C1 segment of cervical spinal cord (tissue), 14 donors: ENCODE measurements at regions not wholly inside any gene's neighbourhood (a gene's known extent, or its start where the extent isn't known, plus 50 kb on each side); places are given as distances from the start of the nearest gene placed in this dataset.

Source experiments
- DNase-seq, 14 donors: peaks; one replicate each; lab custom pipeline; 2025; lab: John Stamatoyannopoulos, UW

- DNase-seq: no peak
Measured at GRCh38 chr3:82940124-82940523, 1178.7 kb upstream of the GBE1 start.

GRCh38 chr3:82939491-82940097 is 1178.1 kb upstream of the GBE1 start:
- no peak for DNase-seq

GRCh38 chr3:82938821-82939328 is 1177.4 kb upstream of the GBE1 start:
- DNase-seq: no peak

DNA sequence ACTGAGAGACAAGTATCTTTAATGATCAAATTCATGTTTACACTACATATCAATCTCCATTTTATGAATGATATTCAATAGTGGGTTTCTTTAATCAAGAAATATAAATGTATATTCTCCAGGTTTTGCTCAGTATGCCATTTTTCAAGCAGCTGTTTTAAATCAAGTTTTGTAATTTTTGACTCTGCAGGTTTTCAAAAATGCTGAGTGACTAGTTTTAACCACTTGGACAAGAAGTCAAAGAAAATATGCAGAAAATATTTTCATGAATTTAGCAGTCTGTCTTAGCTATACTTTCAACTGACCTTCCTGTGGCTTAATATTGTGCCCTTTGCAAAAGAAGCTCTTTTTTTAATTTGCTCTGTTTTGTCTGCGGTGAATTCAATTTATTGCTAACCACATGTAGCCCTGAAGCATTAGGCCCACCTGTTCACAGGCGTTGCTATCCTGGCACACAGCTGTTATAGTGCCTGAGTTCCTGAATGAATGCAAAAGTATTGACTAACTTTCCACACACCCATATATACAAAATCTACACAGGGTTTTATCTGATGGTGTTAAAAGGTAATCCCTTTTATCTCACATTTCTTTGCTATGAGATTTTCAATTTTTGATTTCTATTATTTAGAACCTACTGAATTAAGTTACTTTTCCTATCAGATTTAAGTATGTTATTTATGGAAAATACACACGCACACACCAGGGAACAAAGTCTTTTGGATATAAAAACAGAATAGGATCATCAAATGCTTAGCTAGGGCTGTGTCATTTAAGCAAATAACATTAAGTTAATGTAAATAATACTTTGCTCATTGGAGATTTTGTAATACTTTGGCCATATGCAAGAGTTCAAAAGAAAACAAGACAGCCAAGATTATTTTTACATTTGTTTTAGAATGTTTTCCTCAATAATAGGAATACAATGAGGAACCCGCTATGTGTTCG is 1166.1 kb upstream of the GBE1 start:
- no peak for DNase-seq

- DNase-seq: no peak
Measured at GRCh38 chr3:82891028-82891427, 1129.6 kb upstream of the GBE1 start.

GRCh38 chr3:82883072-82883471 is 1121.6 kb upstream of the GBE1 start:
- DNase-seq: no peak

GRCh38 chr3:82875401-82875800 is 1114.0 kb upstream of the GBE1 start:
- no peak for DNase-seq

- DNase-seq: no peak
Measured at GRCh38 chr3:82839871-82840270, 1078.4 kb upstream of the GBE1 start.

DNA sequence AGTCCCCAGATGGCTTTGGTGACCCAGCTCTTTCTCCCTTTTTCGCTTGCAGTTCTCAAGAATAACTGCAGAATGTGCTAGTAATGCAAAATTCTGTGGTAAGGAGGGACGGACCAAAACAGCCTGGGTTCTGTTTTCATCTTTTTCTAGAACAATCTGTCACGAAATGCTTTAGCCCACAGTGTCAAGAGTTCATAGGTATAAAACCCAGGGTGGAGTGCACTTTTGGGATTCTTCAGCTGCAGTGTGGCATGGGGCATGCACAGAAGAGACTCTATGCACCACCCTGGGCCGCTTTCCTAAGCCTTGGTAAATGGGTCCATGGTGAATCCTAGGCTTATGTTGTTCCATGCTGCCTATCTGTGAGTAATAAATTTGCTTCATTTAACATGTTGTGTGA is 1072.7 kb upstream of the GBE1 start:
- no peak for DNase-seq

DNA sequence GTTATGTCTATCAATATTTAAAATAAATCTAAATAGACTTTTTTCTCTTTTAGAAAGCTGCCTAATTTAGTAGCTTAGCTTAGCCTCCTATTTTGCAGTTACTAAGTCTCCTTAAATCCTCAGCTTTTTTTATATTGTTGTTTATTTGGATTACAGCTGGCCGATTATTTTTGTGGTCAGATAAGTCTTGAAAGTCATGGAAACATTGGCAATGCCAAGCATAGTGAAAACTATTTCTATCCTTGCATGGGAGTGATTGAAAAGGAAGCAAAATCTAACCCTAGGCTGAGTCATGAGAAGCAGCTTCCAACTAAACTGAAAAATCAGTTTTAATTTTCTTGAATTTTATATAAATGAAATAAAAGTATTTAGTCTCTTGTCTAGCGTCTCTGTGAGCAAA is 1063.0 kb upstream of the GBE1 start:
- DNase-seq: no peak

- no peak for DNase-seq
Measured at GRCh38 chr3:82816086-82816485, 1054.6 kb upstream of the GBE1 start.

- DNase-seq: no peak
Measured at GRCh38 chr3:82815417-82816058, 1054.1 kb upstream of the GBE1 start.

DNA sequence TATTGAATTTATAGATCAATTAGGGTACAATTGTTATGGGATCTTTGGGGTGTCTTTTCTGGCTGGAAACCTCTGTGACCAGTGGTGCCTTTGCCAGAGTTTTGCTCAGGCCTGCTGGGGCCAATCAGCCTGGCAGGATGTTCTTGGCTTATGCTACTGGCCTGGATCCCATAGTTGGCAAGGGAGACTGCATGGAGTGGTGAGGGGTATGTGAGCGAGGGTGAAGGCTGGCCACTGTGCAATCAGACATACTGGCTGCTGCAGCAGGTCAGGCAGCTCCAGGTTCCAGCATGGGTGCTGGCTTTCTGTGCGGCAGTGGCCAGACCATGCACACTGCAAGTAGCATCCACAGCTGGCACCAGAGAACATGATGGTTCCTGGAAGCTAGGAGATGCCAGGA is 1053.2 kb upstream of the GBE1 start:
- no peak for DNase-seq

DNA sequence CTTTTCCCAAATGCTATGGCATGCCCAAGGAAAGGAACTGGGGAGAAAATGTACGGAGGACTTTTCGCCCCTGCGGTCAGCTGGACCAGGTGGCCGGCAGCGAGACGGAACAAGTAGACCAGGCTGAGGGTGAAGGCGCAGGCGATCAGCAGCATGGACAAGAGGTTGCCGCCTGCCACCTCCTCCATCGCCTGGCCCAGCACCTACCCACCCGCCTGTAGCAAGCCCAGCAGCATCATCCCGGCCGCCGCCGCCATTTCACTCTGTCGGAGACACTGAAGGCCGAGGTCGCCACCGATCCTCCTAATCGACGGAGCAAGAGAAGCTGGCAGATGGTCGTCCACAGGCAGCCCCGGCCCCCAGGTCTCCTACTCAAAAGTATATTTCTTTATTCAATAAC is 1046.3 kb upstream of the GBE1 start:
- no peak for DNase-seq

- DNase-seq: no peak
Measured at GRCh38 chr3:82802501-82802900, 1041.1 kb upstream of the GBE1 start.

GRCh38 chr3:82800248-82800647 is 1038.8 kb upstream of the GBE1 start:
- DNase-seq: no peak

- no peak for DNase-seq
Measured at GRCh38 chr3:82796765-82797164, 1035.3 kb upstream of the GBE1 start.

GRCh38 chr3:82791241-82791640 is 1029.8 kb upstream of the GBE1 start:
- no peak for DNase-seq

- no peak for DNase-seq
Measured at GRCh38 chr3:82790307-82791097, 1029.1 kb upstream of the GBE1 start.

DNA sequence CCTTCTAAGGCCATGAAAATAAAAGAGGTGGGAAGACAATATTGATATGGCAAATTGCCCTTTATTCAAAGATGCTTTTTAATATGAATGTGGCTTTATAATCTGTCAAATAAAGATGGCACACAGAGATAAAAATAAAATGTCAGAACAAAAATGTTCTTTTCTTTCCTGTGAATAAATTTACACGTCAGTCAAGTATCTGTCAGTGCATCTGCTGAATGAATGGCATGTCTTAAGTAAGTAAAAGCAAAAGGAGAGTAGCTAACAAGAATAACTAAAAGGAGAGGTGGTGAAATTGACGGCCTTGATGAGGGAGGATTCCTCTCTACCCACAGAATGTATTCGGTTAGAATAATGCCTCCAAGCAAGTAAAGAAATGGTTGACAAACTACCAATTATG is 1021.7 kb upstream of the GBE1 start:
- no peak for DNase-seq

- DNase-seq: no peak
Measured at GRCh38 chr3:82773207-82773606, 1011.8 kb upstream of the GBE1 start.

GRCh38 chr3:82764521-82764920 is 1003.1 kb upstream of the GBE1 start:
- no peak for DNase-seq
